ENCODE measurements at regions not wholly inside any gene's neighbourhood (a gene's known extent, or its start where the extent isn't known, plus 50 kb on each side); places are given as distances from the start of the nearest gene placed in this dataset.

DNA sequence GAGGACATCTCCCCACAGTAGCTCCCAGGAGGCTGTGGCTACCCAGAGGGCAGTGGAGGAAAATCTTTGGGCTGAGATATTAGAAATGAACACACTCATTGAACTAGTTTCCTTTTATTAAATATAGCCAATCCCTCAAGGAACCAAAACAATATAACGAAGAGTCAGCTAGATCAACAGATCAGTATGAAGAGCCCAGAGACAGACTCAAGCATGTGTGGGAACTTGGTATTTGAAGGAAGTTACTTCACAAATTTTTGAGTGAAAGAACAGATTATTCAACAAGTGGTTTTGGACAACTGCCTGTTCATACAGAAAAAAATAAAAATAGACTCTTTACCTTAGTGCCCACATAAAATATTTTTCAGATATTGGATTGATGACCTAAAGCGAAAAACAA, 183.6 kb upstream of the PMFBP1 start:
- no peak for DNase-seq (ENCODE audit: low spot score)
- no peaks in the 10 kb centered on the region for H3K36me3 Mint-ChIP-seq (ENCODE audit: low read depth, unreplicated experiment)
- no peaks in the 10 kb centered on the region for H3K9me3 Mint-ChIP-seq (ENCODE audit: unreplicated experiment)
- H3K27me3 Mint-ChIP-seq (ENCODE audit: unreplicated experiment), result no peaks in the 10 kb centered on the region
- peaks cover 2% of the 10 kb centered on the region for H3K4me1 Mint-ChIP-seq (ENCODE audit: unreplicated experiment)
- H3K4me3 Mint-ChIP-seq (ENCODE audit: unreplicated experiment), result no peak overlapping the region
- TF ChIP-seq, protein P1, sequence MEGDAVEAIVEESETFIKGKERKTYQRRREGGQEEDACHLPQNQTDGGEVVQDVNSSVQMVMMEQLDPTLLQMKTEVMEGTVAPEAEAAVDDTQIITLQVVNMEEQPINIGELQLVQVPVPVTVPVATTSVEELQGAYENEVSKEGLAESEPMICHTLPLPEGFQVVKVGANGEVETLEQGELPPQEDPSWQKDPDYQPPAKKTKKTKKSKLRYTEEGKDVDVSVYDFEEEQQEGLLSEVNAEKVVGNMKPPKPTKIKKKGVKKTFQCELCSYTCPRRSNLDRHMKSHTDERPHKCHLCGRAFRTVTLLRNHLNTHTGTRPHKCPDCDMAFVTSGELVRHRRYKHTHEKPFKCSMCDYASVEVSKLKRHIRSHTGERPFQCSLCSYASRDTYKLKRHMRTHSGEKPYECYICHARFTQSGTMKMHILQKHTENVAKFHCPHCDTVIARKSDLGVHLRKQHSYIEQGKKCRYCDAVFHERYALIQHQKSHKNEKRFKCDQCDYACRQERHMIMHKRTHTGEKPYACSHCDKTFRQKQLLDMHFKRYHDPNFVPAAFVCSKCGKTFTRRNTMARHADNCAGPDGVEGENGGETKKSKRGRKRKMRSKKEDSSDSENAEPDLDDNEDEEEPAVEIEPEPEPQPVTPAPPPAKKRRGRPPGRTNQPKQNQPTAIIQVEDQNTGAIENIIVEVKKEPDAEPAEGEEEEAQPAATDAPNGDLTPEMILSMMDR (IDR thresholded peaks at IDR 0.05; ENCODE audit: unreplicated experiment), result no peak
- H3K27ac Mint-ChIP-seq (ENCODE audit: unreplicated experiment), result no peak overlapping the region

DNA sequence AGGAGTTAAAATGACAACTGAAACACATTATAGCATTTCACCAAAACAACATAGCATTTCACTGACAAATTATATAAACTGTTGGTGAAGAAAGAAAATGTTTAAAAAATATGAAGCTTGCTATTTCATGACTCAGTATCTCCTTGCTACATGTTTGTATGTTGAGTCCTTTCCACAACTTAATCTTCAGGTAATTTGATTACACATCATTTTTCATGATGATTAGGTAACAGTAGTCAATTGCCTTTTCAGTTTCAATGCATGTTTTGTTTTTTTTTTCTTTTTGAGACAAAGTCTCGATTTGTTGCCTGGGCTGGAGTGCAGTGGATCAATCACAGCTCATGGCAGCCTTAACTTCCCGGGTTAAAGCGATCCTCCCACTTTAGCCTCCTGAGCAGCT, 177.8 kb upstream of the PMFBP1 start:
- TF ChIP-seq, protein P1 (IDR thresholded peaks at IDR 0.05; ENCODE audit: unreplicated experiment), result no peak
- Mint-ChIP-seq H3K4me1 (ENCODE audit: unreplicated experiment) (no peaks in the 10 kb centered on the region), H3K27ac (ENCODE audit: unreplicated experiment) (no peak overlapping the region), H3K36me3 (ENCODE audit: low read depth, unreplicated experiment) (no peaks in the 10 kb centered on the region), H3K9me3 (ENCODE audit: unreplicated experiment) (no peaks in the 10 kb centered on the region), H3K27me3 (ENCODE audit: unreplicated experiment) (no peaks in the 10 kb centered on the region), H3K4me3 (ENCODE audit: unreplicated experiment) (no peak overlapping the region)
- DNase-seq (ENCODE audit: low spot score), result no peak

DNA sequence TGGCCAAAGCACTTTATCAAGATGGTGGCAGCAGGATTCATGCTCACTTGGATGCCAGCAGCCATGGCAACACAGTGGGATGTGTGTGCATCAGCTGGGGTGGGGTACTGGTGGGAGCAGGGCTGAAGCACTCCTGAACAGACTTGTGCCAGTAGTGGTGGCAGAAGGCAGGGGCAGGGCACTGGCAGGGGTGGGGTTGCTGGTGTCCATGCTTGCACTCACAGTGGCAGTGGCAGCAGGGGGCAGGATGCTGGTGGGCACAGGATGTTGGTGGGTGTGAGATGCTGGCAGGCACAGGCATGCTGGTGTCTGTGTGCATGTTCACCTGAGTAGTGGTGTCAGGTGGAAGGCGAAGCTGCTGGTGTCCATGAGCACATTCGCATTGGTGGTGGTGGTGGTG, 161.0 kb upstream of the PMFBP1 start:
- Mint-ChIP-seq H3K36me3 (ENCODE audit: low read depth, unreplicated experiment) (no peaks in the 10 kb centered on the region), H3K9me3 (ENCODE audit: unreplicated experiment) (no peaks in the 10 kb centered on the region), H3K27me3 (ENCODE audit: unreplicated experiment) (no peaks in the 10 kb centered on the region), H3K27ac (ENCODE audit: unreplicated experiment) (no peak overlapping the region), H3K4me3 (ENCODE audit: unreplicated experiment) (no peak overlapping the region), H3K4me1 (ENCODE audit: unreplicated experiment) (no peaks in the 10 kb centered on the region)
- TF ChIP-seq, protein P1 (IDR thresholded peaks at IDR 0.05; ENCODE audit: unreplicated experiment), result no peak
- DNase-seq (ENCODE audit: low spot score), result no peak

DNA sequence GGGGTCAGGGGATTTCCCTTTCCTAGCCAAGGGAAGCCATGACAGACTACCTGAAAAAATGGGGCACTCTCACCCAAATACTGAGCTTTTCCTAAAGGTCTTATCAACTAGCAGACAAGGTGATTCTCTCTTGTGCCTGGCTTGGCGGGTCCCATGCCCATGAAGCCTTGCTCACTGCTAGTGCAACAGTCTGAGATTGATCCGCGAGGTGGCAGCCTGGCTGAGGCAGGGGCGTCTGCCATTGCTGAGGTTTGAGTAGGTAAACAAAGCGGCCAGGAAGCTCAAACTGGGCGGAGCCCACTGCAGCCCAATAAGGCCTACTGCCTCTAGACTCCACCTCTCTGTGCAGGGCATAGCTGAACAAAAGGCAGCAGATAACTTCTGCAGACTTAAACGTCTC, 152.6 kb upstream of the PMFBP1 start:
- peaks cover 2% of the 10 kb centered on the region for H3K27me3 Mint-ChIP-seq (ENCODE audit: unreplicated experiment)
- H3K27ac Mint-ChIP-seq (ENCODE audit: unreplicated experiment), result no peak overlapping the region
- TF ChIP-seq, protein P1 (IDR thresholded peaks at IDR 0.05; ENCODE audit: unreplicated experiment), result no peak
- no peak overlapping the region for H3K4me3 Mint-ChIP-seq (ENCODE audit: unreplicated experiment)
- no peaks in the 10 kb centered on the region for H3K4me1 Mint-ChIP-seq (ENCODE audit: unreplicated experiment)
- peaks cover 7% of the 10 kb centered on the region for H3K9me3 Mint-ChIP-seq (ENCODE audit: unreplicated experiment)
- no peak for DNase-seq (ENCODE audit: low spot score)
- peaks cover 16% of the 10 kb centered on the region for H3K36me3 Mint-ChIP-seq (ENCODE audit: low read depth, unreplicated experiment)

DNA sequence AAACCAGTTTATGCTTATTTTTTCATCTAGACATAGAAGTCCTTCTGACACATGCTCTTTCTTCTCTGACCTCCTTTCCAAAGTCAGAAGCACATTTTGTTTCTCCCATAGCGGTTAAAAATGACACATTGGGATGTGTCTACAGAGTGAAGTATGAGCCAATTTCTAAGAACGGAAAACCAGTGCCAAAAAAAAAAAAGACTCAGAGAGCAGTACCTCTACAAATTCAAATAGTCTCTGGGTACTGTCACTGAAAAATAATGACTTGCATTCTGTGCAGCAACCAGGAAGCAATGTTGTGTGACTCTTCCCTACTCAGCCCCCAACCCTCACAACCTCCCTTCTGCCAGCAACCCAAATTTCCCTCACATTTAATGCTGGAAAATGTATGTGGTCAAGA, 145.5 kb upstream of the PMFBP1 start:
- Mint-ChIP-seq H3K27me3 (ENCODE audit: unreplicated experiment) (peaks cover 6% of the 10 kb centered on the region), H3K4me1 (ENCODE audit: unreplicated experiment) (peaks cover 4% of the 10 kb centered on the region), H3K36me3 (ENCODE audit: low read depth, unreplicated experiment) (peaks cover 20% of the 10 kb centered on the region), H3K27ac (ENCODE audit: unreplicated experiment) (no peak overlapping the region), H3K9me3 (ENCODE audit: unreplicated experiment) (peaks cover 14% of the 10 kb centered on the region), H3K4me3 (ENCODE audit: unreplicated experiment) (no peak overlapping the region)
- DNase-seq (ENCODE audit: low spot score), result no peak
- TF ChIP-seq, protein P1 (IDR thresholded peaks at IDR 0.05; ENCODE audit: unreplicated experiment), result no peak

Measured in endothelial cell (in vitro differentiated cells).